Panc1 (cell line): ENCODE measurements at regions not wholly inside any gene's neighbourhood (a gene's known extent, or its start where the extent isn't known, plus 50 kb on each side); places are given as distances from the start of the nearest gene placed in this dataset.

Experiments used
- POLR2AphosphoS5 ChIP-seq: IDR thresholded peaks from 2 replicates; pipeline ENCODE4 v1.6.1; 2012; ENCODE audit warnings: mild to moderate bottlenecking, low read depth, low read length, moderate library complexity
- TCF7L2 ChIP-seq: IDR thresholded peaks from 2 replicates; pipeline ENCODE4 v1.6.1; 2011; ENCODE audit warnings: mild to moderate bottlenecking, low read depth, low read length, inconsistent platforms
- TF ChIP-seq, protein P1 (sequence below): fragments of 450-650 bp; IDR thresholded peaks from 2 replicates; pipeline ENCODE4 v1.5.1; 2017; ENCODE audit warnings: mild to moderate bottlenecking
- TF ChIP-seq, protein P2 (sequence below), 2 experiments: IDR thresholded peaks; 2 replicates each; pipeline ENCODE4 v1.6.1; 2011 to 2012; ENCODE audit warnings: low read depth in 2 of 2, control low read depth in 1 of 2, low read length in 1 of 2, mild to moderate bottlenecking in 1 of 2, moderate library complexity in 1 of 2; ENCODE audit not compliant: insufficient read depth in 1 of 2

DNA sequence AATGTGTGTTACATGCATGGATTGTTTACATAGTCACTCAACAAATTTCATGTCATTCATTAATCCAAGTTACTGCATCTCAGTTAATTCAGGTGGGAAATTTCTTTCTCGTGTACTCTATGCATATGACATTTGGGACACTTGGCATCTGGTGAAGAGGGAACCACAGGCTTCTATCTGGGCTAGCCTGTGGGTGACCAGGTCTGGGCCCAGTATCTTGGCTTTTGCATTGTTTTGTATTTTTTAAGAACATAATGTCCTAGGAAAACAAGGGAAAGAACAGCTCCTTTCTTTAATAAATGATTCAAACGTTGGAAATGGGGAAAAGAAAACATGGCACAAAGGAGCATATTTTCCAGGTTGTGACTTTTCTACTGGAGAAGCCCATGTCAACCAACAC lies 331.1 kb downstream of the WDR11 start:
- TF ChIP-seq, protein P1, sequence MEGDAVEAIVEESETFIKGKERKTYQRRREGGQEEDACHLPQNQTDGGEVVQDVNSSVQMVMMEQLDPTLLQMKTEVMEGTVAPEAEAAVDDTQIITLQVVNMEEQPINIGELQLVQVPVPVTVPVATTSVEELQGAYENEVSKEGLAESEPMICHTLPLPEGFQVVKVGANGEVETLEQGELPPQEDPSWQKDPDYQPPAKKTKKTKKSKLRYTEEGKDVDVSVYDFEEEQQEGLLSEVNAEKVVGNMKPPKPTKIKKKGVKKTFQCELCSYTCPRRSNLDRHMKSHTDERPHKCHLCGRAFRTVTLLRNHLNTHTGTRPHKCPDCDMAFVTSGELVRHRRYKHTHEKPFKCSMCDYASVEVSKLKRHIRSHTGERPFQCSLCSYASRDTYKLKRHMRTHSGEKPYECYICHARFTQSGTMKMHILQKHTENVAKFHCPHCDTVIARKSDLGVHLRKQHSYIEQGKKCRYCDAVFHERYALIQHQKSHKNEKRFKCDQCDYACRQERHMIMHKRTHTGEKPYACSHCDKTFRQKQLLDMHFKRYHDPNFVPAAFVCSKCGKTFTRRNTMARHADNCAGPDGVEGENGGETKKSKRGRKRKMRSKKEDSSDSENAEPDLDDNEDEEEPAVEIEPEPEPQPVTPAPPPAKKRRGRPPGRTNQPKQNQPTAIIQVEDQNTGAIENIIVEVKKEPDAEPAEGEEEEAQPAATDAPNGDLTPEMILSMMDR: no peak
- TF ChIP-seq POLR2AphosphoS5 (no peak), TCF7L2 (no peak)
- TF ChIP-seq, protein P2, sequence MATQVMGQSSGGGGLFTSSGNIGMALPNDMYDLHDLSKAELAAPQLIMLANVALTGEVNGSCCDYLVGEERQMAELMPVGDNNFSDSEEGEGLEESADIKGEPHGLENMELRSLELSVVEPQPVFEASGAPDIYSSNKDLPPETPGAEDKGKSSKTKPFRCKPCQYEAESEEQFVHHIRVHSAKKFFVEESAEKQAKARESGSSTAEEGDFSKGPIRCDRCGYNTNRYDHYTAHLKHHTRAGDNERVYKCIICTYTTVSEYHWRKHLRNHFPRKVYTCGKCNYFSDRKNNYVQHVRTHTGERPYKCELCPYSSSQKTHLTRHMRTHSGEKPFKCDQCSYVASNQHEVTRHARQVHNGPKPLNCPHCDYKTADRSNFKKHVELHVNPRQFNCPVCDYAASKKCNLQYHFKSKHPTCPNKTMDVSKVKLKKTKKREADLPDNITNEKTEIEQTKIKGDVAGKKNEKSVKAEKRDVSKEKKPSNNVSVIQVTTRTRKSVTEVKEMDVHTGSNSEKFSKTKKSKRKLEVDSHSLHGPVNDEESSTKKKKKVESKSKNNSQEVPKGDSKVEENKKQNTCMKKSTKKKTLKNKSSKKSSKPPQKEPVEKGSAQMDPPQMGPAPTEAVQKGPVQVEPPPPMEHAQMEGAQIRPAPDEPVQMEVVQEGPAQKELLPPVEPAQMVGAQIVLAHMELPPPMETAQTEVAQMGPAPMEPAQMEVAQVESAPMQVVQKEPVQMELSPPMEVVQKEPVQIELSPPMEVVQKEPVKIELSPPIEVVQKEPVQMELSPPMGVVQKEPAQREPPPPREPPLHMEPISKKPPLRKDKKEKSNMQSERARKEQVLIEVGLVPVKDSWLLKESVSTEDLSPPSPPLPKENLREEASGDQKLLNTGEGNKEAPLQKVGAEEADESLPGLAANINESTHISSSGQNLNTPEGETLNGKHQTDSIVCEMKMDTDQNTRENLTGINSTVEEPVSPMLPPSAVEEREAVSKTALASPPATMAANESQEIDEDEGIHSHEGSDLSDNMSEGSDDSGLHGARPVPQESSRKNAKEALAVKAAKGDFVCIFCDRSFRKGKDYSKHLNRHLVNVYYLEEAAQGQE (IDR thresholded peaks at IDR 0.05; ENCODE audit: insufficient read depth in 1 of 2, low read depth in 2 of 2, low read length in 1 of 2): no peak
